ENCODE measurements at regions not wholly inside any gene's neighbourhood (a gene's known extent, or its start where the extent isn't known, plus 50 kb on each side); places are given as distances from the start of the nearest gene placed in this dataset.

- TF ChIP-seq CTCF (IDR thresholded peaks at IDR 0.05; ENCODE audit: low read depth, low read length) (no peak), POLR2A (IDR thresholded peaks at IDR 0.05; ENCODE audit: extremely low read depth, insufficient read length) (no peak), MYC (IDR thresholded peaks at IDR 0.05; ENCODE audit: low read depth, low read length) (no peak)
Measured at GRCh38 chr12:73486256-73486655, 1051.4 kb upstream of the ATXN7L3B start.
